ENCODE measurements at regions not wholly inside any gene's neighbourhood (a gene's known extent, or its start where the extent isn't known, plus 50 kb on each side); places are given as distances from the start of the nearest gene placed in this dataset.

GRCh38 chr3:31064021-31064420 is 169.6 kb upstream of the GADL1 start:
- no peaks in the 10 kb centered on the region for H3K4me1 Mint-ChIP-seq
- DNase-seq (no peak), ATAC-seq (ENCODE audit: low read depth) (no peak)
- H3K9me3 Mint-ChIP-seq: peaks cover 5% of the 10 kb centered on the region
- no peaks in the 10 kb centered on the region for H3K36me3 Mint-ChIP-seq (ENCODE audit: low read depth)
- TF ChIP-seq CTCF (IDR thresholded peaks at IDR 0.05): no peak
- CTCF ChIA-PET: no interaction called here
- POLR2A ChIA-PET: no interaction called here
- intact Hi-C loops (cut with micrococcal nuclease): no loop called here
- H3K27ac Mint-ChIP-seq: no peak overlapping the region
- peaks cover 2% of the 10 kb centered on the region for H3K27me3 Mint-ChIP-seq
- H3K4me3 Mint-ChIP-seq: no peak overlapping the region

GRCh38 chr3:31065765-31066164 is 171.3 kb upstream of the GADL1 start:
- Mint-ChIP-seq H3K36me3 (ENCODE audit: low read depth) (no peaks in the 10 kb centered on the region), H3K27me3 (peaks cover 2% of the 10 kb centered on the region), H3K27ac (no peak overlapping the region), H3K4me1 (no peaks in the 10 kb centered on the region), H3K4me3 (no peak overlapping the region), H3K9me3 (no peaks in the 10 kb centered on the region)
- TF ChIP-seq CTCF (IDR thresholded peaks at IDR 0.05): no peak
- ATAC-seq (ENCODE audit: low read depth): no peak
- DNase-seq: no peak
- ChIA-PET POLR2A (no interaction called here), CTCF (no interaction called here)
- intact Hi-C loops (cut with micrococcal nuclease): no loop called here

GRCh38 chr3:31067004-31067403 is 172.5 kb upstream of the GADL1 start:
- no peaks in the 10 kb centered on the region for H3K36me3 Mint-ChIP-seq (ENCODE audit: low read depth)
- peaks cover 3% of the 10 kb centered on the region for H3K9me3 Mint-ChIP-seq
- H3K27me3 Mint-ChIP-seq: peaks cover 2% of the 10 kb centered on the region
- no peak overlapping the region for H3K4me3 Mint-ChIP-seq
- no peak overlapping the region for H3K27ac Mint-ChIP-seq
- ATAC-seq (ENCODE audit: low read depth) (no peak), DNase-seq (no peak)
- CTCF ChIA-PET: no interaction called here
- no peak for TF ChIP-seq CTCF (IDR thresholded peaks at IDR 0.05)
- no peaks in the 10 kb centered on the region for H3K4me1 Mint-ChIP-seq
- POLR2A ChIA-PET: no interaction called here
- intact Hi-C loops (cut with micrococcal nuclease): no loop called here

GRCh38 chr3:31075471-31075870 is 181.0 kb upstream of the GADL1 start:
- intact Hi-C loops (cut with micrococcal nuclease): no loop called here
- H3K4me1 Mint-ChIP-seq: no peaks in the 10 kb centered on the region
- no peaks in the 10 kb centered on the region for H3K36me3 Mint-ChIP-seq (ENCODE audit: low read depth)
- no peak for DNase-seq
- ChIA-PET CTCF (no interaction called here), POLR2A (no interaction called here)
- H3K27me3 Mint-ChIP-seq: peaks cover 1% of the 10 kb centered on the region
- peaks cover 3% of the 10 kb centered on the region for H3K9me3 Mint-ChIP-seq
- ATAC-seq (ENCODE audit: low read depth): no peak
- no peak overlapping the region for H3K4me3 Mint-ChIP-seq
- no peak overlapping the region for H3K27ac Mint-ChIP-seq
- TF ChIP-seq CTCF (IDR thresholded peaks at IDR 0.05): no peak

- H3K27ac Mint-ChIP-seq: no peak overlapping the region
- H3K27me3 Mint-ChIP-seq: peaks cover 1% of the 10 kb centered on the region
- ChIA-PET CTCF (no interaction called here), POLR2A (no interaction called here)
- no peaks in the 10 kb centered on the region for H3K36me3 Mint-ChIP-seq (ENCODE audit: low read depth)
- ATAC-seq (ENCODE audit: low read depth): no peak
- peaks cover 3% of the 10 kb centered on the region for H3K9me3 Mint-ChIP-seq
- TF ChIP-seq CTCF (IDR thresholded peaks at IDR 0.05): no peak
- intact Hi-C loops (cut with micrococcal nuclease): no loop called here
- no peak overlapping the region for H3K4me3 Mint-ChIP-seq
- DNase-seq: no peak
- H3K4me1 Mint-ChIP-seq: no peaks in the 10 kb centered on the region
Measured at GRCh38 chr3:31075876-31076275, 181.4 kb upstream of the GADL1 start.

Data from activated B cell treated with CpG ODN at 0.5 μM for 24 hours (primary cell).